Glomerular endothelial cell (primary cell): ENCODE measurements at regions not wholly inside any gene's neighbourhood (a gene's known extent, or its start where the extent isn't known, plus 50 kb on each side); places are given as distances from the start of the nearest gene placed in this dataset.
"Not testable (repeated sequence)": the region's sequence is repeated elsewhere in the genome, so short reads cannot be mapped to it uniquely, and the experiment has no call there.

Experiments
- DNase-seq: peaks from one replicate; pipeline ENCODE4 v3.0.0-alpha.2; 2011; ENCODE audit warnings: low read depth, low spot score; ENCODE audit errors: extremely low read depth

DNA sequence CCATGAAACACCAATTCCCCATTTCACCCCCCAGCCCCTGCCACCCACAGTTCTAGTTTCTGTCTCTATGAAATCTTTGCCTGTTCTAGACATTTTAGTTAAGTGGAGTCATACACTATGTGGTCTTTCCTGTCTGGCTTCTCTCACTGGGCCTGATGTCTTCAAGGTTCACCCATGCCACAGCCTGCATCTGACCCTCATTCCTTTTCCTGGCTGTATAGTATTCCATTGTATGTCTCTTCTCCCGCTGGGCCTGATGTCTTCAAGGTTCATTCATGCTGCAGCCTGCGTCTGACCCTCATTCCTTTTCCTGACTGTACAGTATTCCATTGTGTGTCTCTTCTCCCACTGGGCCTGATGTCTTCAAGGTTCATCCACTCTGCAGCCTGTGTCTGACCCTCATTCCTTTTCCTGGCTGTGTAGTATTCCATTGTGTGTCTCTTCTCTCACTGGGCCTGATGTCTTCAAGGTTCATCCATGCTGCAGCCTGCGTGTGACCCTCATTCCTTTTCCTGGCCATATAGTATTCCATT is 191.7 kb downstream of the CRLF2 start:
- DNase-seq: no peak

DNA sequence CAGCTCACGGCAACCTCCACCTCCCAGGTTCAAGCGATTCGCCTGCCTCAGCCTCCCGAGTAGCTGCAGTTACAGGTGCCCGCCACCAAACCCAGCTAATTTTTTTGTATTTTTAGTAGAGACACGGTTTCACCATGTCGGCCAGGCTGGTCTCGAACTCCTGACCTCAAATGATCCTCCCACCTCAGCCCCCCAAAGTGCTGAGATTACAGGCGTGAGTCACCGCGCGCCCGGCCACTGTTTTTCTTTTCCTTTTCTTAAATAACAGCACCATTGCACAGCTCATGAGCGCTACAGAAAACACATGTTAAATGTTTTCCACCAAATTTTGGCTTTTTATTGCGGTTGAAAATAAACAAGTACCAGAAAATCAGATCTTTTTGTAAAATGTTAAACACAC is 195.5 kb downstream of the CRLF2 start:
- DNase-seq: not testable (repeated sequence)

DNA sequence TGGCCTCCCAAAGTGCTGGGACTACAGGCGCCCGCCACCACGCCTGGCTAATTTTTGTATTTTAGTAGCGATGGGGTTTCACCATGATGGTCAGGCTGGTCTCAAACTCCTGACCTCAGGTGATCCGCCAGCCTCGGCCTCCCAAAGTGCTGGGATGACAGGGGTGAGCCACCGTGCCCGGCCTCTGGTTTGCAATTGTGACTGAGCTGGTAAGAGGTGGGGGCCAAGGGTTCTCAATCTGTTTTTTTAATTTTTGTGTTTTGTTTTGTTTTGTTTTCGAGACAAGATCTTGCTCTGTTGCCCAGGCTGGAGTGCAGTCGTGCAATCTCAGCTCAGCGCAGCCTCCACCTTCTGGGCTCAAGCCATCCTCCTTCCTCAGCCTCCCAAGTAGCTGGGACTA is 196.2 kb downstream of the CRLF2 start:
- DNase-seq: not testable (repeated sequence)

DNA sequence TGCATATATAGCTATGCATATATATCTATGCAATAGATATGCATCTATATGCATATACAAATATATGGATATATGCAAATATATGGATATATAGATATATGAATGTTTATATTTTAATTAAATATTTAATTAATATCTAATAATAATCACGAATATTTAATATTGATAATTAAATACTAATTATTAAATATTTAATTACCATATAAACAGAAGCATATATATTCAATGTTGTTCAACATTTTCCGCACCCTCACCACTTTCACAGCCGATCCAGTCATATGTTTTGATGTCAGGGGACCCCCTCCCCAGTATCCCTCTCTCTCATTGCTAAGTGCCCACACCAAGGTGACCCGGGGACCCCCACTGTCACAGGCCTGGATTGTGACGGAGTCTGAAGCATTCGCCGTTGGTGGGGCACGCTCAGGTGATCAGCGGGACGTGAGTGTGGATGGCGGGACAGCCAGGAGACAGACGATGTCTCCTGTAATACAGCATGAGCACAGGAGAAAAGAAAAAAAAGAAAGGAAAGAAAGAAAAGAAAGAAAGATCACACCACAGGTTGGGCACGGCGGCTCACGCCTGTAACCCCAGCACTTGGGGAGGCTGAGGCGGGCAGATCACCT is 199.7 kb downstream of the CRLF2 start:
- DNase-seq: no peak

DNA sequence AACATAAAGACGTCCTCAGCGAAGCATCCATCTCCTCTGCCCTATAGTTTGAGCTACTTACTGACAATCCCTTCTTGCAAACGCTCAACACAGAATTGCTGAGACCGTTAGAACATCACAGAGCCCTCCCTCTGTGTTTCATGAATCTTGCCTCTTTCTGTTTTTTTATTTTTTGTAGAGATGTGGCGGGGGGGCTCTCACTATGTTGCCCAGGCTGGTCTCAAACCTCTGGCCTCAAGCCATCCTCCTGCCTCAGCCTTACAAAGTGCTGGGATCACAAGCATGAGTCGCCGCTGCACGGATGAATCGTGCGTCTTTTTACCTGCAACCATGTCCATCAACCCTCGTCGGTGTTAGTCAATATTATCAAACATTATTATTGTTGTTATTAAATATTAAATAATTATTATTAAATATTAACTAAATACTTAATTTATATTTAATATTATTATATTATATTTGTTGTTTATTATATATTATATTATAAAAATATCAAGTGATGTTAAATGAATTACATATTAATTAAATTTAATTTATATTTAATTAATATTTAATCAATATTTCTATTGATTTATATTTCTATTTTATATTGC is 200.7 kb downstream of the CRLF2 start:
- no peak for DNase-seq

DNA sequence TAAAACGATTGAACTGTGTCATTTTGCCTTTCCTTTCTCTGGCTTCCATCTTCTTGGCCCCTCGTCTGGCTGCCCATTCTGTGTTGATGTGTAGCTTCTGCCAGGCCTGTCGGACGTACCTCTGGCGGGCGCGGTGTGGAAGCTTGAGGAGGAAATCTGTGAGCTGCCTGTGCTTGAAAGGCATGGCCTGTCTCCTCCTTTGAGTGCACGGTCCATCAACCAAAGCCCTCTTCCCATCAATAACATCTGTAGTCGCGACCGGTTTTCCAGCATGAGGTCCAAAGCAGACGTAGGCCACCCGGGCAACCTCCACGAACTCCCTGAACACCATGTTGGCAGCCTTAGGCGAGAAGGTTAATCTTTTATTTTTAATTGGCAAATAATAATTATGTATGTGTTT is 202.7 kb downstream of the CRLF2 start:
- no peak for DNase-seq

DNA sequence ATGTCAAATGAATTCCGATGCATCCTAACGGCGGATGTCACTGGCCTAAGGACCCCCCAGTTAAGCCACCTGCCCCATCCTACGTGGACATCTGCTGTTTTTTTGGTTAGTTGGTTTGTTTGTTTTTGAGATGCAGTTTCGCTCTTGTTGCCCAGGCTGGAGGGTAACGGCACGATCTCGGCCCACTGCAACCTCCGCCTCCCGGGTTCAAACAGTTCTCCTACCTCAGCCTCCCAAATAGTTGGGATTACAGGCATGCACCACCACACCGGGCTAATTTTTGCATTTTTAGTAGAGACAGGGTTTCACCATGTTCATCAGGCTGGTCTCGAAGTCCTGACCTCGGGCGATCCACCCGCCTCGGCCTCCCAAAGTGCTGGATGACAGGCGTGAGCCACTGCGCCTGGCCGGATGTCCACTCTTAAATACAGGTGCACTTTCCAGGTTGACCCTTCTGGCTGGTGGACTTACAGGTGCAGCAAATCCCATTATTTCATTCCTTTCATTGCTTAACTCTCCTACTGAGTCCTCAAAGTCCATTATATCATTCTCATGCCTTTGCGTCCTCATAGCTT is 206.2 kb downstream of the CRLF2 start:
- no peak for DNase-seq

DNA sequence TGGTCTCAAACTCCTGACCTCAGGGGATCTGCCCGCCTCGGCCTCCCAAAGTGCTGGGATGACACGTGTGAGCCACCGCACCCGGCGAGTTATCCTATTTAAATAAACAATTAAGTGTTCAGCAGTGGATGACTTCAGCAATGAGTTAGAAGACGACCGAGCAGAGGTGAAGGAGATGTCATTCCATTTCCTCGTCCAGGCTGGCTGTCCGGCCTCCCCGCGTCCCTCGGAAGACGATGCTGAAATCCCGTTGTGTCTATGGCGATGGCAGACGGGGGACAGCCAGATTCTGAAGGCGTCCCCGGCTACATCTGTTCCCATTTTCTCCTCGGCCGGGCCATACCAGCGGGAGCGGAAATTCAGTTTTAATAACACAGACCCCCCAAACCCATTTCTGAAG is 209.8 kb downstream of the CRLF2 start:
- no peak for DNase-seq

DNA sequence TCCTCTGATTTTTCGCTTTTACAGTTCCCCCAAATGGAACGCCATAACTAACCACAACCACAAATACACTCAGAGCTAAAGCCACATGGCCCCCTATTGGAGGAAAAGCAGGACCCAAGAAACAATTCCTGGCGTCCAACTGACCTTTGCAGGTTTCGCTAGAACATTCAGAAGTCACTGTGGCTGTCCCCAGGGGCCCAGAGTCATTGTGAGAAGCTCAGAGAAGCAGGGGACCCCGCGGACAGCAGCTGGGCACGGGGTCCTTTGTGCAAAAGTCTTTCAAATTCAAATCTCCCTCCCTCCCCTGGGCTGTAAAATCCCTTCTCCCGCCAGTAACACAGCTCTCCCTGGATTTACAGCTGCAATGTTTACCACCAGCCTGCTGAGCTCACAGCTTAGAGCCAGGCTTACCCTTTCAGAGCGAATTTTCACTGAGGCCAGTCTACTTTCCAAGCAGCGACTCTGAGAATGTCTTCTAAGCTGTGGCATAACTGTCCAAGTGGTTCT is 214.8 kb downstream of the CRLF2 start:
- DNase-seq: no peak

DNA sequence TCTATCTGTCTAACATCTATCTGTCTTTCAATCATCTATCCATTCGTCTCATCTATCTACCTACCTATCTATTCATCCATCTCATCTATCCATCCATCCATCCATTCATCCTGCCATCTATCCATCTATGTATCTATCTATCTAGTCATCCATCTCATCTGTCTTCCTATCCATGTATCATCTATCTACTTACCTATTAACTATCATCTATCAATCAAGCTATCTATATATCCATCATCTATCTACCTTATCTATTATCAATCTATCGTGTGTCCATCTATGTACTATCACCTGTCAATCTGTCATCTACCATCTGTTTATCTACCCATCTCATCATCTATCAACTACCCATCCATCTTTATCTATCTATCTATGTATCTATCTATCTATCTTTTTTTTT is 217.7 kb downstream of the CRLF2 start:
- DNase-seq: no peak

DNA sequence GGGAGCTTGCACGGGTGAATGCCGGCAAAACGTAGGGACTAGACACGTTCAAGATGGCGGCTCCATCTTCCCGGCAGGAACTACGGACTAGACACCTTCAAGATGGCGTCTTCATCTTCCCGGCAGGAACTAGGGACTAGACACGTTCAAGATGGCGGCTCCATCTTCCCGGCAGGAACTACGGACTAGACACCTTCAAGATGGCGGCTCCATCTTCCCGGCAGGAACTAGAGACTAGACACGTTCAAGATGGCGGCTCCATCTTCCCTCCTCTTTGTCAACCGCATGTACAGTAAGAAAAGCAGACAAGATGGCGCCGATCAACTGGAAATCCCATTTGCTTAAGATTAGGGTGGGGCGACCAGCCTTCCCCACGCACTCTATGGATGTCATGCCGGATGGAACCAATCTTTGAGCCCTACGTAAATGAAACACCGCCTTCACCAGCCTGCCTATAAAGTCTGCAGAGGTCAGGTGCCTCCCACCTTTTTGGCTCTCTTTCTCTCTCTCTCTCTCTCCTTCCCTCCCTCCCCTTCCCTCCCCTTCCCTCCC is 222.4 kb downstream of the CRLF2 start:
- DNase-seq: peak; percentile 62

DNA sequence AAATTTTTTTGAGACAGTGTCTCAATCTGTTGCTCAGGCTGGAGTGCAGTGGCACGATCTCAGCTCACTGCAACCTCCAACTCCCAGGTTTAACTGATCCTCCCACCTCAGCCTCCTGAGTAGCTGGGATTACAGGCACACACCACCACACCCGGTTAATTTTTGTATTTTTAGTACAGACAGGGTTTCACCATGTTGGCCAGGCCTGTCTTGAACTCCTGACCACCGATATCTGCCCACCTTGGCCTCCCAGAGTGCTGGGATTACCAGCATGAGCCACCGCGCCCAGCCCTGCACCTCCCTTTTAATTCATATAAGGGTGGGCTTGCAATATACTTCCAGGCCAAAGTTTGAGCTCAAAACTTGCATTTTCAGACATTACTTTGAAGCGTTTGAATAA is 223.9 kb downstream of the CRLF2 start:
- DNase-seq: not testable (repeated sequence)

DNA sequence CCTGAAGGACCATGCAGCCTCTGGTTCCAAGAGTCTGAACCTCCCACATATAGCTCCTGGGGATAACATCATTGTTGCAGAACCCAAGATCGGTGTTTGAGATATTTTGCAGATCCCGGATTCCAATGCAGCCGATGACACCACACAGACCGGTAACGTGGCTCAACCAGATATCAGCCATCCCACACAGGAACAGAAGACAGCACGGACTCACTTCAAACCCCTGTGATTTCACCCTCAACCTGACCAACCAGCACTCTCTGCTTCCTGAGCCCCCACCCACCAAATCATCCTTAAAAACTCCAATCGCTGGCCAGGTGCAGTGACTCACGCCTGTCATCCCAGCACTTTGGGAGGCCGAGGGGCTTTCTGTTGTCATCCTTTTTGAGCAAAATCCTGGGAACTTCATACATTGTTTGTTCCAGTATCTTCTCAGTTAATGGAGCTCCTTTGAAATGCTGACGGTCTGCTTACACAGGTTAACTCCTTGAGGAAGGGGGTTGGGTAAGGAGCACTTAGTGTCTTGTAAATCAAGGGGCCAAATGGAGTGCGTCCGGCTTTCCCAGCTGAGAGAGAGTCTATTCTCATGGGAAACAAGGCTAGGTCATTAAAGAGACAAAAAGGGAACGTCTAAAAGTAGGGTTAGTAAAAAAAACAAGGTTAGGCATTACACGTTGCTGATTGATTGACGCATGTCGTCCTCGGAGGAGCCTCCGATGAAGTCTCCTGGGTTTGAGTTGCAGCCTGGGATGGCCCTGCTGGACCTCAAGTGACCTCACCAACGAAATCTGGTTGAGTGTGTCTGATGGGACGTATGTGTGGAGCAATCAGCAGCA is 230.4 kb downstream of the CRLF2 start:
- no peak for DNase-seq

DNA sequence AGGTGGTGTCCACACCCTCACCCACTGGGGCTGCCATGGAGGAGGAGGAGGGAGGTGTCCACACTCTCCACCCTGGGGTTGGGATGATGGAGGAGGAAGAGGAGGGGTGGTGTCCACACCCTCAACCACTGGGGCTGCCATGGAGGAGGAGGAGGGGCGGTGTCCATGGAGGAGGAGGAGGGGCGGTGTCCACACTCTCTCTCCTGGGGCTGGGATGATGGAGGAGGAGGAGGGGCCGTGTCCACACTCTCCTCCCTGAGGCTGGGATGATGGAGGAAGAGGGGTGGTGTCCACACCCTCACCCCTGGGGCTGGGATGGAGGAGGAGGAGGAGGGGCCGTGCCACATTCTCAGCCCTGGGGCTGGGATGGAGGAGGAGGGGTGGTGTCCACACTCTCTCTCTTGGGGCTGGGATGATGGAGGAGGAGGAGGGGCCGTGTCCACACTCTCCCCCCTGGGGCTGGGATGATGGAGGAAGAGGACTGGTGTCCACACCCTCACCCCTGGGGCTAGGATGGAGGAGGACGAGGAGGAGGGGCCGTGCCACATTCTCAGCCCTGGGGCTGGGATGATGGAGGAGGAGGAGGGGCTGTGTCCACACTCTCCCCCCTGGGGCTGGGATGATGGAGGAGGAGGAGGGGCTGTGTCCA is 231.7 kb downstream of the CRLF2 start:
- DNase-seq: no peak

DNA sequence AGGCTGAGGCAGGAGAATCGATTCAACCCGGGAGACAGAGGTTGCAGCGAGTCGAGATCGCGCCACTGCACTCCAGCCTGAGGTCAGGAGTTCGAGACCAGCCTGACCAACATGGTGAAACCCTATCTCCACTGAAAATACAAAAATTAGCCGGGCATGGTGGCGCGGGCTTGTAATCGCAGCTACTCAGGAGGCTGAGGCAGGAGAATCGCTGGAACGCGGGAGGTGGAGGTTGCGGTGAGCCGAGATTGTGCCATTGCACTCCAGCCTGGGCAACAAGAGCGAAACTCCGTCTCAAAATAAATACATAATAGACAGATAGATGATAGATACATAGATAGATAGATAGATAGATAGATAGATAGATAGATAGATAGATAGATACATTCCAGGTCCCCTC is 233.3 kb downstream of the CRLF2 start:
- DNase-seq: not testable (repeated sequence)

DNA sequence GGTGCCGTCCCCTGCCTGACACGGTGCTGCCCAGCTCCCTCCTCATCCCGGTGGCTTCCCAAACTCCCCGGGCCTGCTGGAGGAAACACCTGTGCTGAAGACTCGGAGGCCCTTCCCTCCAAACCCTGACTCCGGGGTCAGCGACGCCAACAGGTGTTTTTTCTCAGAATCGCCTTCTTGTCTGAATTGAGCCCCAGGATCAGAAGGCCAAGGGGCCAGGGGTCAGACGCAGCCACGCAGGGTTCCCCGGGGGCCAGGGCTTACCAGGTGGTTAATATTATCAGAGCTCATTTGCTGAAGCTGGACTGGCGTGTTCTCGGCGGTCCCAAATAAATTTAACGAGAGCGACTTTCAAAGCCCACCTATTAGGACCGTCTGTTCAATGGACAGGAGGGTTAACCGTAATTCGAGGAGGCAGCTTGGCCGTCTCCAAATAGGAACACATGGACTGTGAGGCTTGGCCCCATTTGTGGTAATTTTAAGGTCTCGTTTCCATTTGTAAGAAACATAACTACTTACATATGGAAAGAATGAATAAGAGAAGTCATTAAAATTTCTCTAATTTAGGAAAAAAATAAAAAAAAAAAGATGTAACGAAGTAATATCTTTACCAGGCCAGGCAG is 239.3 kb downstream of the CRLF2 start:
- DNase-seq: no peak

DNA sequence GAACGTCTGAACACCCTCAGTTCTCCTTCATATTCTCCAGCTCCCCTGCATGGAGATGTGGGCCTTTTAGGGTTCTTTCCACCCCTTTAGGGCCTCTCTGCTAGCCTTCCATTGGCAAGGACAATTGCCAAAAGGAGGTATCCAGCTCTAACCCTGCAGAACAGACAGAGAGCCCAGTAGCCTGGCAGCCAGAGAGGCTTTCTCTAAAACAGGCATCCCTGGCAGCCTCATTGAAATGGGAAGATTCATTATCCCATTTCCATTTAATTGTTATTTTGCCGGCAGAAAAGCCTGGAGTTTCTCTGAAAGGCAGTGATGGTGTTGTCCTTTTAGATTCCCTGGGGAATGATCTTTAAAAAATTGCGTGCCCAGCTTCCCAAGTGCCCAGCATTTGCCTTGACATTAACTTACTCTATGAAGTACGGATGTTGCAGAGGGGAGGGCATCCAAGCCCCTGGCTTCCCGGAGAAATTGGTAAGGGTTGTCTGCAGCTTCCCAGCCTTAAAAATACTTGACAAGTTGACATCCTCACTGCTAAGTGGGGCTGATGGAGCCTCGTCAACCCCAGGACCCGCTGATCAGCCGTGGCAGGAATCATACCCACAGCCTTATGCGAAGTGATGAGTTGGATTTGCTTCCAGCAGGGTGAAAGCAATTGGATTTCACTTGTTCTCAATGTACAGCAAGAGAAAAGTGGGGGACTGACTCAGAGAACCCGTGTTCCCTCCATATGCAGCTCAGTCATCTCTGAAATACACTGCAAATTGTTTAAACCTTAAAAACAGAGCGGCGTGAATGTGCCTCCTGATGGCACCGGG is 244.1 kb downstream of the CRLF2 start:
- no peak for DNase-seq

DNA sequence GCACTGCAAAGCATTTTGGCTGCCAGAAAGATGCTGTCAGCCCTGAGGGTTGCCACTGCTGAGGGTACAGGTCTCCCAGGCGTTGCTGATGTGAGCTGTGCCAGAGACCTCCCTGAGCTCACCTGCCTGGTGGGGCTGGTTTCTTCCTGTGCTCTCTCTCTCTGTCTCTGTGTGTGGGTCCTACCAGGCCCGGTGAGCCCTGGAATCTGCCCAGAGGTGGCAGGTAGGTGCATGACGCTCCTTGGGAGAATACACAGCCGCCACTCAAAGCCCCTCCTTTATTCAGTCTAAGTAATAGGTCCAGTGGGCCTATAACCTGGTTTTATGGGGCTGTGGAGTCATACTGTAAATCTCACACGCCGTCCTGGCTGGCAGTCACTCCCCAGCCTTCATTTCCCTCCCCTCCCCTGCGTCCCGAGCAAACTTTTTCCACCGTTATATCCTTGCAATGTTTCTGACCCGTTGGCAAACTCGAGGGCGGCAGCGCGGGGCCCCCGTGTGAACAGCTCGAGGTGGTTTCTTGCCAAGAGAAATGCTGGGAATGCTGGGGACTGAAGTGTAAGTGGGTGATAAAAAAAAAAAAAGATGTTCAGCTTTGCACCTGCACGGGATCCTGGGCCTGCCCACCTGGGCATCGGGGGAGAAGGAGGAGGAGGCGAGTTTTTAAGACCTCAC is 245.9 kb downstream of the CRLF2 start:
- DNase-seq: no peak
